ENCODE measurements at regions not wholly inside any gene's neighbourhood (a gene's known extent, or its start where the extent isn't known, plus 50 kb on each side); places are given as distances from the start of the nearest gene placed in this dataset.

DNA sequence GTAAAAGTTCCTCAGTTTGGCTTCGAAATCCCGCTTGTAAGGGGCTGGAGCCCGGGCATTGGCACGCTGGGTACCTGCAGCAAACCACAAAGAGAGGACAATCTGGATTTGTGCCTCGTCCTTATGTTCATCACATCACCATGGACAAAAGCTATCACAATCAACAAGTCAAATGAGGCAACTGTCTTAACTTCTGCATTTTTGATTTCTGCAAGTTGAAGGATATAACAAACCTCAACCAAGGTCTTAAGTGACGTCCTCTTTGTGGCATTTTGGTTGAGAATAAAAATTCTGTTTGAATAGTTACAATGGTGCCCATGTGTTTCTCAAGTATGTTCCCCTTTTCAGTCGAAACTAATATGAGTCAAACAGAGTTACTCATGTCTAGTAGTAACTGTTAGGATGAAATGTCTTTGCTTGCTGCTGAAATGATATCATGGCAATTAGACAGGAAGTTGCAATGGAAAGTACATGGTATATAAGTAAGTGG, 70.8 kb upstream of the STK17B start:
- H3K4me3 ChIP-seq (ENCODE audit: low read length) = no peak overlapping the region
- TF ChIP-seq, protein P1, sequence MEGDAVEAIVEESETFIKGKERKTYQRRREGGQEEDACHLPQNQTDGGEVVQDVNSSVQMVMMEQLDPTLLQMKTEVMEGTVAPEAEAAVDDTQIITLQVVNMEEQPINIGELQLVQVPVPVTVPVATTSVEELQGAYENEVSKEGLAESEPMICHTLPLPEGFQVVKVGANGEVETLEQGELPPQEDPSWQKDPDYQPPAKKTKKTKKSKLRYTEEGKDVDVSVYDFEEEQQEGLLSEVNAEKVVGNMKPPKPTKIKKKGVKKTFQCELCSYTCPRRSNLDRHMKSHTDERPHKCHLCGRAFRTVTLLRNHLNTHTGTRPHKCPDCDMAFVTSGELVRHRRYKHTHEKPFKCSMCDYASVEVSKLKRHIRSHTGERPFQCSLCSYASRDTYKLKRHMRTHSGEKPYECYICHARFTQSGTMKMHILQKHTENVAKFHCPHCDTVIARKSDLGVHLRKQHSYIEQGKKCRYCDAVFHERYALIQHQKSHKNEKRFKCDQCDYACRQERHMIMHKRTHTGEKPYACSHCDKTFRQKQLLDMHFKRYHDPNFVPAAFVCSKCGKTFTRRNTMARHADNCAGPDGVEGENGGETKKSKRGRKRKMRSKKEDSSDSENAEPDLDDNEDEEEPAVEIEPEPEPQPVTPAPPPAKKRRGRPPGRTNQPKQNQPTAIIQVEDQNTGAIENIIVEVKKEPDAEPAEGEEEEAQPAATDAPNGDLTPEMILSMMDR (conservative IDR thresholded peaks at IDR 0.05; ENCODE audit: low read depth, low read length) = no peak
- no peak for DNase-seq (ENCODE audit: low read depth)

DNA sequence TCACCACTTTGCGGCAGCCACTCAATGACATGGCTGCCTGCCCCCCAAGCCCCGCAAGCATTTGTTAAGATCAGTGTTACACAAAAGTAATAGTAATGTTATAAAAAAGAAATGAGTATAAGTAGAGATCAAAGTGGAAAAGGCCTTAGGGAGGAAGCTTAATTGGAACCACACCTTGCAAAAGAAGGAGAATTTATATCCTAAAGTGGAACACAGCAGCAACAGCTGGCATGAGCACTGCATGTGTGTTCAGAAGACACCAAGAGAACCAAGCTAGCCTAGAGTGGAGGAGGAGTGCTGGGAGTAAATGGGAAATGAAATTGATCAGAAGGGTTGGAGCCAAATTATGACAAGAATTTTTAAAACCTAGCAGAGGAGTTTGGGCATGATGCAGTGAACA, 73.1 kb upstream of the STK17B start:
- no peak for DNase-seq (ENCODE audit: low read depth)
- no peak overlapping the region for H3K4me3 ChIP-seq (ENCODE audit: low read length)
- TF ChIP-seq, protein P1 (conservative IDR thresholded peaks at IDR 0.05; ENCODE audit: low read depth, low read length) = no peak

DNA sequence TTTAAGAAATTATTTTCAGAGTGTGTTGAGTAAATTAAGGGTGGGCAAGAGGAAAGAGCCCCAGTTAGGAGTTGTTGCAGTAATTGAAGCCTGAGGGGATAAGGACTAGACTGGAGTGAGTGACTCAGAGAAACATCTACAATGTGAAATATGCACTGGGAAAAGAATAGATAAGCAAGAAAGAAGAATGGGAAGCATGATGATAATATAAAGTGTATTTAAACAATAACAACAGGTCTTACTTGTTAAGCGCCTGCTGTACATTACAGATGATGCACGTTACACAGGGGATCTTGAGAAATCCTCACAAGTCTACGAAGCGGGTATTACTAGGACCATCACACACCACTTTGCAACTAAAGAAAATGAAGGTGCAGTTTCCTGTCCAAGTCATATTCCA, 73.6 kb upstream of the STK17B start:
- TF ChIP-seq, protein P1 (conservative IDR thresholded peaks at IDR 0.05; ENCODE audit: low read depth, low read length) = no peak
- DNase-seq (ENCODE audit: low read depth) = no peak
- H3K4me3 ChIP-seq (ENCODE audit: low read length) = no peak overlapping the region

DNA sequence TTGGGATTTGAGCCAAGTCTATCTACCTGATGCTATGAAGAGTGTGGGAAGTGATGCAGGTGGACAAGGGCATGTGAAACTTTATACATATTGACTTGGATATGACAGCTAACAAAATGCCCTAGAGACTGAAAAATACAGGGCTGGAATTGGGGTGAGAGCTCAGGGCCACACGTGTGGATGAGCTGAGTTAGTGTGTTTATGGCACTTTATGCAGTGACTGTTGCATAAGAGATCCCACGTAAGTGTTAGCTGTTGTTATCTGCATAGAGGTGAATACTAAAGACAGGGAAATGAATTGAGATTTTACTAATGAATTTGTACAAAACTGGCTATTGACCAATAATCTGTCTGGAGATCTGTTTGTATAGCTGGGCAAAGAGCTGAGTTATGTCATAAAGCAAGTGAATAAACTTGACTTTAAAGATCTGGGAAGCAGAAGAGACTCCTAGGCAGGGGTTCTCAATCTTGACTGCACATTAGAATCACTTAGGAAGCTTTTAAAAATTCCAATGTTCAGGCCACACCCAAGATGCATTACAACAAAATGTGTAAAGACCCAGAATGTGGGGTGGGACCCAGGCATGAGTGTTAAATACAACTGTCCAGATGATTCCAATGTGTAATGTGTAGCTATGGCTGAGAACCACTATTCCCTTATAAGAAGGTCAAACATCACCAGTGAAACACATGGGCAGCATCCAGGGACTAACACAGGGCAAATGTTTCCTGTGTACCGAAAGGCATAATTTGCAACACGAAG, 74.2 kb upstream of the STK17B start:
- H3K4me3 ChIP-seq (ENCODE audit: low read length) = no peak overlapping the region
- no peak for DNase-seq (ENCODE audit: low read depth)
- TF ChIP-seq, protein P1 (conservative IDR thresholded peaks at IDR 0.05; ENCODE audit: low read depth, low read length) = no peak

DNA sequence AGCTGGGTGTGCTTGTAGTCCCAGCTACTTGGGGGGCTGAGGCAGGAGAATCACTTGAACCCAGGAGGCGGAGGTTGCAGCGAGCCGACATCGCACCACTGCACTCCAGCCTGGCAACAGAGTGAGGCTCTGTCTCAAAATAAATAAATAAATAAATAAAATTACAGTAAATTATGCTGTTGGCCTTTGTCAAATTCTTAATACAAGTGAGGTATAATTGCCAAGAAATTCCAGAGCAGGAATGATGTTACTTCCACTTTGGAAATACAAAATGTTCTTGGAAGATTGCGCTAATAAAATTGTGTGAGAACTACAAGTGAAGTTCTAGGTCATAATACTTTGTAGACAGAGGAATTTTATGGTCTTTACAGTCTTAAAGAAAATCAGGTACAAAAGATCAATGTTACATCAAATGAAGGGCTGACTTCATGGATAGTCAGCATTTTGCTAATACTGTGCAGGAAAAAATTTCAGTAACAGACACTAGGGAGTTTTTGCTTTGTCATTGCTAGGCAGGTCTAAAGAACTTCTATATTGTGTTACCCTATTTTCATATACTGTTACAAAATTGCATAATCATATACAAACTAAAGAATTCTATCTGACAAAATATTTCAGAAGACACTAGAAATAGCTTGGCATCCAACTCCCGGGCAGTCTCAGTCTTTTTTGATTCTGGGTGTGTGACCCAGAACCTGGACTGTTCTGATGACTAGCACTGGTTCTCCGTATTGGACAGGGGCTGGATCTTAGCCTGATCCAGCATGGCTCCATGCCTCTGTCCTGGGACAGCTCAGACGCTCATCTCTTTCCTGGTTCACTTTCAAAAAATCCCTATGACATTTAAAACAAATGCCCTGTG, 76.0 kb upstream of the STK17B start:
- no peak overlapping the region for H3K4me3 ChIP-seq (ENCODE audit: low read length)
- TF ChIP-seq, protein P1 (conservative IDR thresholded peaks at IDR 0.05; ENCODE audit: low read depth, low read length) = no peak
- no peak for DNase-seq (ENCODE audit: low read depth)

DNA sequence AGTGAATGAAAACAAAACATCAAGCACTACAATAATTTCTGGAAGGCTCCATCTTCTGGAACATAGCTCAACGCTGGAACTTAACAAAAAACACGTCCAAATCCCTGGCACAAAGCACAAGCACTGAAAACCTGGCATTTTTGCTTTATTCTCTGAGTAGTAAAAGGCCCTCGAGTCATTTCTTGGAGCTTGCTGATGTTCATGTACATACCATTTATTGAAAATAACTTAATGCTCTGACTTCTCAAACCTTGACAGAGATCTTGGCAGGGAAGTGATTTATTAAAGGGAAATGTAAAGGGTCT, 76.5 kb upstream of the STK17B start:
- DNase-seq (ENCODE audit: low read depth) = no peak
- no peak overlapping the region for H3K4me3 ChIP-seq (ENCODE audit: low read length)
- TF ChIP-seq, protein P1 (conservative IDR thresholded peaks at IDR 0.05; ENCODE audit: low read depth, low read length) = no peak
